ENCODE measurements at regions not wholly inside any gene's neighbourhood (a gene's known extent, or its start where the extent isn't known, plus 50 kb on each side); places are given as distances from the start of the nearest gene placed in this dataset.

DNA sequence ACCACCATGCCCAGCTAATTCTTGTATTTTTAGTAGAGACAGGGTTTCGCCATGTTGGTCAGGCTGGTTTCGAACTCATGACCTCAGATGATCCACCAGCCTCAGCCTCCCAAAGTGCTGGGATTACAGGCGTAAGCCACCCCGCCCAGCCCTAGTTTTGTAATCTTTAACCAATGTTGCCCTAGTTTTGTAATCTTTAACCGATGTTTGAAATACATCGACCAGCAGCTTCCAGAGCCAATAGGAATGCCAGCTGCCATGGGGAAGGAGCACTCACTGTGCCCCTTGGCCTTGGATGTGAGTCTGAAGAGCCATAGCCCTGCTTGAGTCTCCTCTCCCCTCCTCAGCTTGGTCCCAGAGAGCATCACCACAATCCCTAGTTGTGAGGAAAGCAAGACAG, 209.3 kb upstream of the RGS6 start:
- DNase-seq = no peak

DNA sequence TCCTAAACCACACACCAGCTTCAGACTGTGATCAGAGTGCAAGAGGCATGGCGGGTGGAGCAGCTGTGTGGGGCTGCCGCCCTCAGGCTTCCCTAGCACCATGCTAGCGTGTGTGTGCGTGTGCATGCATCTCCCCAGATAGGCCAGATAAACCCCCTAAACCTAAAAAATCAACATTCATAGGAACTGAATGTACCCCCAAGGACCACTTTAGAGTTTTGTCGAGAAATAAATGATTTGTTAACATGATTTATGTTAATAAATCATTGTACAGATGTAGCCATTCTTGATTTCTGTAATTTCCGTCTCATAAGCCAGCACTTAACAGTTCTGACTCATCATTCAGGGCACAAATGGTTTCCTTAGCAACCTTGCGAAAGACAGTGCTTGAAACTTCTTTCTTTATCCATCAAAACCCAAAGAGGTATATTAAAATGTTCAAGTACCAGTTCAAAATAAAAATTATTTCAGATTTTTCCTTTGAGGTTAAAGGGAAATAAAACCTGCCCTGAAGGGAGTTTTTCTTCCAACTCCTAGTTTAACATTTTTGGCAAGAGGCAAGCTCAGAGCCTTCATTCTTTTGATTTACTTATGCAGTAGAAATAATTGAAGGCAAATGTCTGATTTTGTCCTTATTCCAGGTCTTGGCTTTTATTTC, 206.2 kb upstream of the RGS6 start:
- no peak for DNase-seq

DNA sequence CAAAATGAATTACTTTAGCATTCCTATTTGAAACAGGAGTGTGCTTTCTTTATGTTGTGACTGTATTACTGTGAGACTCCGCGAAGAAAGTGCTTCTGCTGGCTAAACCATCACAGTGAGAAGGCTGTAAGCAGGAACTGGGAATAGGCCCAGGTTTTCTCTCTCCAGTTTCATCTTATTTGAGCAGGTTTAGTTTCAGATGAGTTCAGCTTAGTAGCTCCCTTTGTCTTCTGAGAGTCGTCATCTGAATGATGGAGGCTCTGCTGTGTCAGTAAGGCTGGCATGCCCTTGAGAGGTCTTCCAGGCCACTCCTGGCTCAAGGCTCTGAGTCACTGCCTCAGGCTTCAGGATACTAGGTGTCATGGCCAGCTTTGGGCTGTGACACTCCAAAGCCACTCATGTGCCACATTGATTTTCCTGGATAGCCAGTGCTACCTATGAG, 205.6 kb upstream of the RGS6 start:
- no peak for DNase-seq

GRCh38 chr14:71728386-71728785, 203.8 kb upstream of the RGS6 start:
- no peak for DNase-seq

DNA sequence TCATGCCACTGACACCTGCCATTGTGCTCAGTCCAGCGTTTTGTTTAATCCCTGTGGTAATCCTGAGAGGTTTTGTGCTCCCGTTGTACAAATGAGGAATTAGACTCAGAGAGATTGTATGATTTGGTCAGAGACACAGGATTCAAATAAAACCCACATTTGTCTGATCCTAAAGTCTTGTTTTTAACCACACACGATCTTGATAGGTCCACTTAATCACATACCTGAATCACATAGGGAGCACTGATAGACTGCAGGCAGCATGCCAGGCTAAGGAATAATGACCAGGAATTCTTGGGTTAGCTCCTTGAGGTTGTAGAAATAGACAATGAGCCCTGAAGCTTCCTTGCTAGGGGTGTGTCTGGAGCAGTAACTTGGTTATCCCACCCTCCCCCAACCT, 202.6 kb upstream of the RGS6 start:
- DNase-seq = no peak

DNA sequence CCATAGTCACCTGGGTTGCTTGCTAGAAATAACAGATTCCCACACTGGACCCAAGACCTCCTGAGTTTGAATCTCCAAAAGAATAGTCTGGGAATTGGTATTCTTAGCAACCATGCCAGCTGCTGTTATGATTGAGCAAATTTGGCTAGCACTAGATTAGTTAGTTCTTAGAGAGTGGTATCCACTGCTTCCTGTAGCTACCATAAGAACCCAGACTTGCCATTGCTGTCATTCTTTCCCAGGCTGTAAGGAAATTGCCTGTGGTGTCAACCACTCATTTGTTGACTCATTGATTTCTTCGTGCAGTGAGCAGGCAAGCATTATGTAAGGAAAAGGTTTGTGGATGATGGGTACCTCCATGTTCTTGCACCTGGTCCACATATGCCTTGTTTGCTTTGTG, 201.8 kb upstream of the RGS6 start:
- DNase-seq = no peak

- no peak for DNase-seq
Measured at GRCh38 chr14:71731096-71731495, 201.1 kb upstream of the RGS6 start.

- no peak for DNase-seq
Measured at GRCh38 chr14:71733210-71733883, 198.9 kb upstream of the RGS6 start.

DNA sequence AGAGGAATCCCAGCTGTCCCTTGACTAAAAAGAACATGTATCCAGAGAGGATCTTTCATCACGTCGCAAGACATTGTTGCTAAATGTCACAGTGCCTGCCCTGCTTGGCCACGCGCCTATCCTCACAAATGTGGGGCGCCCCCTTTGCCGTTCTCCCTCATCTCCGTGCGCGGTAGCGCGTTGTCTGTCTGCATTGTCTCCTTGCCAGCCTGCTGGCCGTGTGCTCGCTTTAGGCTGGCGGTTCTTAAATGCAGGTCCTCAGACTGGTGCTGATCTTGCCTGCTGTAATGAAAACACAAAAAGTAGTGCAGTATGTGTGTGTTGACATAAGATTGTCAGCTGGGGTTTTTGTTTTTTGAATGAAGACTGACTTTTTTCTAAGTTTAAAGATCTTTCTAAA, 198.2 kb upstream of the RGS6 start:
- DNase-seq = no peak

GRCh38 chr14:71734885-71735284, 197.3 kb upstream of the RGS6 start:
- DNase-seq = no peak

DNA sequence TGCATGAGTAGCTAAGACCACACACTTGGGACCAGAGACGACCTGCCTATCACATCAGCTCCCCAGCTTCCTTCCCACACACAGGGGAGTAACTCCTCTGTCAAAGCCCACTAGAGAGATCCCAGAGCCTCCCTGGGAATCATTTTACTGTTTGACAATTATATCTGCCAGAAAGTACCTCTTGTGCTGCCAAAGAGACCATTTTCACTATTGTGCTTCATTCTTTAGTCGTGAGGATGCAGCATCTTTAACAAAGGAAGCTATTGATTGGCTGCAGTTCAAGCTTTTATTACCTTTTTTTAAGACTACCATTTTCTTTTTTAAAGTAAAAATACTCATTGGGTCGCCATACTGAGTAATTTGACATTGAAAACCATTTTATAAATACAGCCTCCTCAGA, 194.5 kb upstream of the RGS6 start:
- DNase-seq = no peak

- no peak for DNase-seq
Measured at GRCh38 chr14:71739273-71739990, 192.8 kb upstream of the RGS6 start.

DNA sequence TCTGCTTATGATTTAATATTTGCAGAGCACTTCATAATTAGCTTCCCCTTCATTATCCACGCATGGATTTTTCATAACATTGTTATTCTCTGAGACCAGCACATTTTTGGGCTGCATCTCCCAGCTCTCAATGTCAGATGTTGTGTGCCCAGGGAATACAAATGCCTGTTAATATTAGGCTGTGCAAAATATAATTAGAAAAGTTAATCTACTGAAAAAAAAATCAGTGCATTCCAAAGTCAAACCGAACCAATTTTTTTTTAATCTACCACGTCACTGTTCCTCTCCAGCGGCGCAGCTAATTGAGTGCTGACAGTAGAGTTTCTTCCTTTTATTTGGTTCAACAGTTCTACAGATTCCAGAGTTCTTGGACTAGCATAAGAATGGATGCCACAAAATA, 191.0 kb upstream of the RGS6 start:
- DNase-seq = no peak

DNA sequence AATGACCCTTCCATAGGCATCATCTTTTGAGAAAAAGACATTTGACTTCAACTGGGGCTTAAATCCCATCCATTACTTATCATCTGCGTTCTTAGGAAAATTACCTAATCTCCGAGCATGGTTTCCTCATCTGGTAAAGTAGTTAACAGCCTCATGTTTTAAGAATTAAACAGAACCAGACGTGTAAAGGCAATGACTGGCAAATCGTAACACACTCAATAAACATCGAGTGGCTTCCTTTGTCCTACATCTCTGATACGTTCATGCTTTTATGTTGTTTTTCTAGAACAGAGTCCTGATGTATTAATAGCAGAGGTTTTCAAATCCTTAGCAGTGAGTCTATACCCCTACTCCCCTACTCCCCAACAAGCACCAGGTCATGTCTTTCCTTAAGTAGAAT, 189.7 kb upstream of the RGS6 start:
- DNase-seq = no peak

DNA sequence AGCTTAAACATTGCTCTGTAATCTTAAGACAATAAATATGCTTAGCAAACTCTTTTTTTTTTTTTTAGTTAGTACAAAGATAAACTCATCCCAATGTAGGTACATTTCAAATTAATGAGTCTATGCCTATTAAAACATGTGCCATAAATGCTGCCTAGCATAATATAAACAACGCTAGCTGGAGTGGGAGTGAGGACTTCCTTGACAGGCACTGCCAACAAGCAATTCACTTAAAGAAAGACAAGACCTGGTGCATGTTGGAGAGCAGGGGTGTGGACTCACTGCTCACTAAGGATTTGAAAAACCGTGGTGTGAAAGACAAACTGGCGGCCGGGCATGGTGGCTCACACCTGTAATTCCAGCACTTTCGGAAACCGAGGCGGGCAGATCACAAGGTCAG, 187.2 kb upstream of the RGS6 start:
- no peak for DNase-seq

GRCh38 chr14:71748196-71748595, 184.0 kb upstream of the RGS6 start:
- no peak for DNase-seq

DNA sequence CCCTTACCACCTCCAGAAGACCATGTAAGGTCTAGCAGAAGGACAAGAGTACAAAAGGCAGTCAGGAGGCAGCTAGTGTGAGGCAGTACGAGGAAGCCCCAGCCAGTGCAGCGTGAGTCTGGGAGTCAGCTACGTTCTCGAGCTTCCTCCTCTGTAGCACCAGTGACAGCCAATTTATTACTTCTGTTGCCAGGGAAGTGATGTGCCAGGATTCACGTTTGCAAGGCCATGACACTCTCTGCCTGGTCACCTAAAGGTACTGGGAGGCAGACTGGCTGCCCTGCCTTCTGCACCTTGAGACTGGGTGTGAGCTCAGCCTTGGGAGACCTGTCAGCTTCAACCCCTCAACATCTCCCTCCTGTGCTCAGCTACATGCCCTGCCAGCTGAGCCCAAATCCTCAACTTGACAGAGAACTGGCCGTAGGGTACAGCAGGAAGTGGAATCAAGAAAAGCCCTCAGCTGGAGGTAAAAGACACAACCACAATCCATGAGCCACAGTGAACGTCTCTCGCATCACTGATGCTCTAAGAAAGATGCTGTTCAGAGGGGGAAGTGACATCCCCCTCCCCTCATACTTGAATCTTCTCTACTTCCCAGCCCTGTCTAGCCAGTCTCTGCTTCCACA, 182.5 kb upstream of the RGS6 start:
- no peak for DNase-seq

DNA sequence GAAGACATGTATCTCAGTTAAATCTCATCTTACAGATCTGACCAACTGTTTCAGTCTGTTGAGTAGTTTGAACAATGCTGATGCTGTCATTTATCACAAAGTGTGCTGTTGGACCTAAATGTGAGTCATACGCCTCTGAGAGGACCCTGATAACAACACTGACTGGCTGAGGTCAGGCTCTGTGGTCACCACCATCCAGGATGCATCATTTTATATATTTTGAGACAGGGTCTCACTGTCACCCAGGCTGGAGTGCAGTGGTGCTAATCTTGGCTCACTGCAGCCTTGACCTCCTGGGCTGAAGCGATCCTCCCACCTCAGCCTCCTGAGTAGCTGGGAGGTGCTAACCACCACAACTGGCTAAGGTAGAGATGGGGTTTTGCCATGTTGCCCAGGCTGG, 181.0 kb upstream of the RGS6 start:
- no peak for DNase-seq

- no peak for DNase-seq
Measured at GRCh38 chr14:71752111-71752738, 180.0 kb upstream of the RGS6 start.

GRCh38 chr14:71753126-71753830, 179.0 kb upstream of the RGS6 start:
- peak; percentile 78 to 85 for DNase-seq

DNA sequence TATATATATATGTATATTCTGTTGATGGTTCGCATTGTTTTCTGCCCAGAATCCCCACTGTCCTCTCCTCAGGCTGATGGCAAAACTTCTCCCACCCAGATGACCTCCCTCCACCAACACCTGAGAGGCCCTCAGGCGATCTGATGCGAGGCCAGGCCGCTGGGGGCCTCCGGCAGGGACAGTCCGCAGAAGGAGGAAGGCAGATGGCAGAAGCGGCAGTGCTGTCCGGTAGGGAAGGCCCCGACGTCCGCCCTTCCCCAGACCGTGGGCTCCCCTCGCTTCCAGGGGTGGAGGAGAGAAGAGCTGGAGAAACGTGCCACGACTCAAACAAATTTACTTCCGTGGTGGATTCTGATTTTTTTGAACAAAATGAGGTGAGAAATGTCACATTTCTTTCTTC, 178.3 kb upstream of the RGS6 start:
- no peak for DNase-seq

- DNase-seq = no peak
Measured at GRCh38 chr14:71754422-71755095, 177.7 kb upstream of the RGS6 start.

All from SHP77 (cell line).